HEK293T (cell line): ENCODE measurements at regions not wholly inside any gene's neighbourhood (a gene's known extent, or its start where the extent isn't known, plus 50 kb on each side); places are given as distances from the start of the nearest gene placed in this dataset.

Experiments used
- ARNT ChIP-seq: fragments of 450-650 bp; IDR thresholded peaks from 2 replicates; pipeline ENCODE4 v1.6.1; 2017; ENCODE audit warnings: mild to moderate bottlenecking
- BHLHE40 ChIP-seq: fragments of 450-650 bp; IDR thresholded peaks from 2 replicates; pipeline ENCODE4 v1.6.1; 2016; ENCODE audit warnings: mild to moderate bottlenecking, moderate library complexity, borderline replicate concordance
- ELF4 ChIP-seq: fragments of 450-650 bp; IDR thresholded peaks from 2 replicates; pipeline ENCODE4 v1.6.1; 2017; ENCODE audit warnings: antibody characterized with exemption
- FOXA1 ChIP-seq: fragments of 450-650 bp; IDR thresholded peaks from 2 replicates; pipeline ENCODE4 v1.6.1; 2016; ENCODE audit warnings: mild to moderate bottlenecking
- FOXK2 ChIP-seq: fragments of 450-650 bp; IDR thresholded peaks from 2 replicates; pipeline ENCODE4 v1.6.1; 2016; ENCODE audit warnings: mild to moderate bottlenecking
- FOXM1 ChIP-seq: fragments of 450-650 bp; IDR thresholded peaks from 2 replicates; pipeline ENCODE4 v1.6.1; 2017; ENCODE audit warnings: mild to moderate bottlenecking, borderline replicate concordance
- LEF1 ChIP-seq: fragments of 450-650 bp; IDR thresholded peaks from 2 replicates; pipeline ENCODE4 v1.6.1; 2017; ENCODE audit warnings: mild to moderate bottlenecking, borderline replicate concordance
- SUZ12 ChIP-seq: fragments of 450-650 bp; IDR thresholded peaks from 2 replicates; pipeline ENCODE4 v1.6.1; 2016; ENCODE audit warnings: mild to moderate bottlenecking
- ZNF384 ChIP-seq: fragments of 450-650 bp; IDR thresholded peaks from 2 replicates; pipeline ENCODE4 v1.6.1; 2016

- TF ChIP-seq SUZ12 (no peak), ELF4 (no peak), FOXA1 (no peak), ARNT (no peak), FOXM1 (no peak), ZNF384 (no peak), FOXK2 (no peak), LEF1 (no peak), BHLHE40 (no peak)
These were observed 759.7 kb downstream of the CDH11 start for GRCh38 chr16:64362193-64362592.
